GM21515 (cell line): ENCODE measurements at regions not wholly inside any gene's neighbourhood (a gene's known extent, or its start where the extent isn't known, plus 50 kb on each side); places are given as distances from the start of the nearest gene placed in this dataset.

Source experiments
- ATAC-seq: cut with Tn5 transposase; IDR thresholded peaks from one replicate; pipeline ENCODE4 v1.9.1; 2021; ENCODE audit not compliant: unreplicated experiment

GRCh38 chr3:178300441-178300959, 235.7 kb upstream of the KCNMB2 start:
- no peak for ATAC-seq

GRCh38 chr3:178302966-178303930, 233.0 kb upstream of the KCNMB2 start:
- ATAC-seq, result no peak

- no peak for ATAC-seq
Measured at GRCh38 chr3:178304758-178305467, 231.3 kb upstream of the KCNMB2 start.

GRCh38 chr3:178306432-178307115, 229.7 kb upstream of the KCNMB2 start:
- no peak for ATAC-seq

DNA sequence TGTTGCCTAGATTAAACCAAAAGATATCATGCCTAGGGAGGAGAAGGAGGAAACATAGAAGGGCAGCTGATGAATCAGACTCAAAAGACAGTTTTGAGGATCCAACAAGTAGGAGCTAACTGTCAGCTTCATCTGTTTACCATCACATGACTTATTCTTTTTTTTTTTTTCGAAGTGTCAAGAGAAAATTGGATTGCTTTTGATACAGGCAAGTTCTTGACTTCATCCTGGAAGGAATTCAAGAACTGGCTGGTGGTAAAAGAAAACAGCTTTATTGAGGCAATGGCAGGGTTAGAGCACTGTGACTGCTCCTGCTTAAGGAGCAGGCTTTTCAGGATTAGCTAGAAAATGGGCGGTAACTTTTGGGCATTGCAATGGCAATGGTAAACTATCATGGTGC, 227.5 kb upstream of the KCNMB2 start:
- ATAC-seq, result no peak

DNA sequence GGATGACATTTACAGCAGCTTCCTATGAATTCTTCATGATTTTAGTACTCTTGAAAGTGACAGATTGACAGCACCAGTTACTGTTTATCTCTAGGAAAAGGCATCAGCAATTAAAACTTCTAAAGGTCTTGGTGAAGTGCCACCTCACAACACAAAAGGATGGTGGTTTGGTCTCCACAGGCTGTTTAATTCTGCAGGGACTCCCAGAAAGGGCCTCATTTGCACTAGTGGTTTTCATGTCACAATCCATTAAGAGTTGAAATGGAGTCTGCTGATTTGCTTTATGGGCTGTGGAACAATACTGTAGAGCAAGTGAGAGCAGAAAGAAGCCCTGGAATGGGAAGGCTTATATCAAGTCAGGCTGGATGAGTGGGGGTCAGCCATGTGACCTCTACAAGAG, 225.3 kb upstream of the KCNMB2 start:
- no peak for ATAC-seq

GRCh38 chr3:178313716-178314115, 222.5 kb upstream of the KCNMB2 start:
- no peak for ATAC-seq

DNA sequence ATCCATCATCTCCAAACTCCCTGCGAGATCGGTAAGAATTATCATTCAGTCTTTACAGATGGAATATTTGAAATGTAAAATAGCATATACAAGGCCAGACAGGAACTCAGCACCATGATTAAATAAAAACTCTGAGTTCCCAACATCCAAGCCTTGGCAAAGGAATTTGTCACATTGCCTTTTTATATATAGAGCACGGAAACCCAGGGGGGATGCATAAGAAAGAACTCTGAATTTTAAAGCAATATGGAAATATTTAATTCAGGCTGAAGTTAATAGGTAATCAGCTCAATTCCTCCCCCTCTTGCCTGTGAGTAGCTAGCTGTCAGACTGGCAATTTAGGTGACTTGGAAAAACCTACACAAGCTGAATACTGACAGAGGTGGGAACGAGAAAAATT, 217.9 kb upstream of the KCNMB2 start:
- ATAC-seq, result no peak

DNA sequence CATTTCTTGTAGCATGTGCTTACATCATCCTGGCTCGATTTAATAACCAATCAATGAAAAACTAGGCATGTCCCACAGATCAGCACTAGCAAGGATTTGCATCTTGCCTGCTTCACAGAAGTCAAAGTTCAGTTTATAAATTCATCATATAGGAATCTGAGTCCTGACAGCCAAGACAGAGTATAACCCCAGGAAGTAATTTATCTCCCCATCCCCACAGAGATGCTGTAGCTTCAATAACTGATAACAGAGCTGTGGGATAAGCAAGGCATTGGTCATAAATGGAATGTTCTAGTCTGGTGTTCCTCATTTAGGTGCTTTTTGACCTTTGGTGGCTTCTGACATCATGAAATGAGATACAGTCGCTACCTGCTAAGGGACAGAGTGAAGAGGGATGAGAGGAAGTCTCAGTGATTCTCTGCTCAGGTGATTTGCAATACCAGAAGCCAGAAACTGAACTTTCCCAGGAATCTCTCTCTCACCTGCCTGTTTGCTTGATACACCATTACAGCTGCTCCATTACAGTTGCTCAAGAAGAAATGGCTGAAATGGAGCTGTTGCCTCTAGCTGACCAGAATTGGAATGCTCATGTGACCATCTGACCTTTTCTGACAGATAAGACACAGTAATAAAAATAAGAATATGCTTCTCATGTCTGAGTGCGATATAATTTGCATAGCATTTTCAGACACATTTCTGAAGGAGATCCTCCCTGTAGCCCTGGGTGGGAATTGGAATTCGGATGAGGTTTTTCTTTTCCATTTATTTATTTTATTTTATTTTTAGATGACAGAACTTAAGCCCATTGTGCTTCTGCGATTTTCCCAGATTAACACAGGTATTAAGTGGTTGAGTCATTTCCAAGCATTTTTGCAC, 217.1 kb upstream of the KCNMB2 start:
- no peak for ATAC-seq

DNA sequence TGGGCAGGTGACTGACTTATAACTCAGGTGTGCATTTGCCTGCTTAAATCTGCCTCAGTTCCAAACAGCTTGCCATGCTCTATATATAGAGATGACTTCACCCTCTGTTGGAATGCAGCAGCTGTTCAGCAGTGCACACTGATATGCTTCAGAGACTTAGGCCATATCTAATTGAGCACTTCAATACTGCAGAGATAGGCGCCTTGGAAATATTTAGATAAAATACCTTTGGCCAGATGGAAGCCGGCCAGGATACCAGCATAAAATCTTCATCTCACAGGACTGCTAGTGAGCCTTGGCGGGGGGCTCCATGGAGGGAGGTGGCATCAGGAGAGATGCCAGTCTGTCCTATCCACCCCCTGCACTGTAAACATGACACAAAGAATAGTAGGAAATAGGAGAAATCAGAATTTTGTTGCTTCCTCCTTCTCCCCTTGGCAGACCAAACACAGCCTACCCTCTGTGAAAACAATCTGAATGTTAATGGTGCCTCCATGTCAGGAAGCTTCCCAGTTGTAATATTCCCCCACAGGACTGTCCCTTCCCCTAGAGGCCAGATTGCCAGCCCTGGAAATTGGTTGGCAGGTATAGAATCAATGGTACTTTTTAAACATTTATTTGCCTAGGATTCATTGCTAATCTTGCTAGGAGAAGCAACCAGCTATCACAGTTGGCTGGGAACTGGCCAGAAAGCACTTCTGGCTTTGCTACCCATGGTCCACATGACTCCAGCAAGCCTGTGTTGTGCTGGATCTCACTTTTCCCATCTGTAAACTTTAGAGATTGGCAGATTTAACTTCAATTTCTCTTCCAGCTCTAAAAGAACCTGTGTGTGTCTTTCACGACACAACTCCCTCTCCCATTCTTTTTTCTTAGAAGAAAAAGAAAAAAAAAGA, 215.5 kb upstream of the KCNMB2 start:
- no peak for ATAC-seq

GRCh38 chr3:178324356-178324755, 211.9 kb upstream of the KCNMB2 start:
- no peak for ATAC-seq

- ATAC-seq, result no peak
Measured at GRCh38 chr3:178325330-178325729, 210.9 kb upstream of the KCNMB2 start.

DNA sequence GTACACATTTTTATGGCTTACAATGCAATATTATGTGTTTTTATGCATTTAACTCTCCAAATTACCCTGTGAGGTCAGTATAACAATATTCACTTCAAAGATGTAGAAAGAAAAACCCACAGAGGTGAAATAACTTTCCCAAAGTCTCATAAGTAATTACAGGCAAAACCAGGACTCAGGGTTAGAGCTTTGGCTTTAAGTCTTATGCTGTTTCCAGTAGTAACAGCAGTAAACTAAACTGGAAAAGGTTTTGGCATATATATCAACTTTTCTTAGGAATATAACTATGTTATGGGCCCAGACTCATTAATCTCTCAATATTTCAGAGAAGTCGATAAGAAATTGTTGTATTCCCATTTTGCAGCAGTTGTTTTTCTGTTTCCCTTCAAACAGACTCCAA, 206.3 kb upstream of the KCNMB2 start:
- no peak for ATAC-seq

- ATAC-seq, result no peak
Measured at GRCh38 chr3:178334239-178334638, 202.0 kb upstream of the KCNMB2 start.

DNA sequence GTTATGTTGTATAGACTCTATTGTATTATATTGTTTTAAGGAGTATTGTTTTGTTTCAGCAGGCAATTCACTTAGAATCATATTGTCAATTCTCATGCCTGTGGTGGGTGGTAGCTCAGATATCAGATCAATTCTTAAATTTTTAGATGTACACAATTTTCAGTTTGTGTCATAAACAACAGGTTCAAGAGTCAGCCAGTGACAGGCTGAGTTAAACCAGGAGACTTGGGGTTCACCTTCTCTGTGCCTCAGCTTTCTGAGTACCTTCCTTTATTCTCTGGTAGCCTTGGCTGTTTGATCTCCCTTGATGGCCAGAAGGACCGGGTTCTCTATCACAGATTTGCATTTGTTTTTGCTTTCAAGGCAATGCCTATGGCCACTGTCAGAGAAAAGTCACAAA, 199.9 kb upstream of the KCNMB2 start:
- no peak for ATAC-seq

GRCh38 chr3:178340506-178340905, 195.7 kb upstream of the KCNMB2 start:
- no peak for ATAC-seq

DNA sequence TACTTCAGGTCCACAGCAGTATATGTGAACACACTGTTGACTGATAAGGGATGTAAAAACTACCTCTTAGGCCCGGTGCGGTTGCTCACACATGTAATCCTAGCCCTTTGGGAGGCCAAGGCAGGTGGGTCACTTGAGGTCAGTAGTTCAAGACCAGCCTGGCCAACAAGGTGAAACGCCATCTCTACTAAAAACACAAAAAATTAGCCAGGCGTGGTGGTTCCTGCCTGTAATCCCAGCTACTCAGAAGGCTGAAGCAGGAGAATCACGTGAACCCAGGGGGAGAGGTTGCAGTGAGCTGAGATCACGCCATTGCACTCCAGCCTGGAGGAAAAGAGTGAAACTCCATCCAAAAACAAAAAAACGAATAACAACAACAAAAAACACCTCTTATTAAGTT, 194.6 kb upstream of the KCNMB2 start:
- ATAC-seq, result no peak

DNA sequence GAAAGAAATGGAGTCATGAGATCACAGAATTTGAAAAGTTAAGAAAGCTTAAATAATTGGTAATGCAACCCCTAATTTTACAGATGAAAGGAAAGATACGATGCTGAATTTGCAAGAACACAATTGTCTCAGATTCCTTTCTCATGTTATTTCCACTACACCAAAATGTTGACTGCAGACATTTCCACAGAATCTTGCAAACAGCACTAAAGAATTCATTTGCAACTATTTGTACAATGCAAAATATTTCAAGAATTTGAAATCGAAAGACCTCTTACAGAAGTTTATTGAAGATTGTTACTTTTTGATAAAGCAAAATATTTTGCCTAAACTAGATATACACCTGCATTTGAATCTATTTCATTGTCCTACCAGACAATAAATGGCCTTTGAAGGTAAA, 194.1 kb upstream of the KCNMB2 start:
- ATAC-seq, result no peak

GRCh38 chr3:178343433-178344038, 192.7 kb upstream of the KCNMB2 start:
- ATAC-seq, result no peak
